IMR-90 (cell line): ENCODE measurements at regions not wholly inside any gene's neighbourhood (a gene's known extent, or its start where the extent isn't known, plus 50 kb on each side); places are given as distances from the start of the nearest gene placed in this dataset.

ENCODE experiments used
- ATAC-seq: fragments of 200-7000 bp; cut with Tn5 transposase; 2 replicates; pipeline ENCODE4 v1.9.1; 2020; ENCODE audit warnings: low read depth, mild to moderate bottlenecking, moderate library complexity
- BruUV-seq: library from RNA; stranded (reverse); fragments of 400-500 nt; replicated peaks from 2 replicates; lab custom pipeline; 2021; lab: Mats Ljungman, UMichigan
- CTCF ChIA-PET: fragments of 300-600 bp; formaldehyde crosslinking; extraction: SDS; loops from one replicate; lab custom pipeline; 2021; ENCODE audit warnings: antibody characterized with exemption; lab: Yijun Ruan, JAX
- POLR2A ChIA-PET: fragments of 300-600 bp; sonication (Branson Sonifier 250); formaldehyde crosslinking; loops from one replicate; lab custom pipeline; 2022; ENCODE audit warnings: antibody characterized with exemption; ENCODE audit not compliant: unreplicated experiment; lab: Charles Lee
- DNase-seq: peaks from one replicate; pipeline ENCODE4 v3.0.0; 2013
- H2AFZ ChIP-seq: replicated peaks from 2 replicates; pipeline ENCODE3; 2013; ENCODE audit warnings: low read length, mild to moderate bottlenecking; ENCODE audit not compliant: poor library complexity
- H2AK5ac ChIP-seq: 2 replicates; pipeline ENCODE4 v1.6.1; 2013; ENCODE audit warnings: low read depth, low read length, inconsistent platforms
- H2AK9ac ChIP-seq: replicated peaks from 2 replicates; pipeline ENCODE3; 2013; ENCODE audit warnings: mild to moderate bottlenecking, low read depth, low read length, moderate library complexity; ENCODE audit not compliant: poor library complexity
- H2BK120ac ChIP-seq: 2 replicates; pipeline ENCODE4 v1.6.1; 2013; ENCODE audit warnings: low read depth, low read length, inconsistent platforms
- H2BK15ac ChIP-seq: 3 replicates; pipeline ENCODE4 v1.6.1; 2013; ENCODE audit warnings: low read depth, low read length, inconsistent platforms
- H2BK20ac ChIP-seq: 2 replicates; pipeline ENCODE4 v1.6.1; 2013; ENCODE audit warnings: low read depth, mild to moderate bottlenecking, inconsistent platforms, low read length, moderate library complexity
- H2BK5ac ChIP-seq: 2 replicates; pipeline ENCODE4 v1.6.1; 2013; ENCODE audit warnings: mild to moderate bottlenecking, low read depth, low read length, inconsistent platforms; ENCODE audit not compliant: poor library complexity, severe bottlenecking
- H3K14ac ChIP-seq: replicated peaks from 2 replicates; pipeline ENCODE4 v1.6.1; 2013; ENCODE audit warnings: low read depth, low read length, inconsistent platforms
- H3K18ac ChIP-seq: 2 replicates; pipeline ENCODE4 v1.6.1; 2013; ENCODE audit warnings: low read depth, low read length, control low read depth
- H3K23ac ChIP-seq: 2 replicates; pipeline ENCODE4 v1.6.1; 2013; ENCODE audit warnings: low read depth, low read length, inconsistent platforms
- H3K27ac ChIP-seq: 2 replicates; pipeline ENCODE4 v1.5.1; 2013; ENCODE audit warnings: mild to moderate bottlenecking, control low read depth, low read length; ENCODE audit not compliant: insufficient read depth
- H3K27me3 ChIP-seq: 2 replicates; pipeline ENCODE4 v1.6.1; 2013; ENCODE audit warnings: low read length; ENCODE audit not compliant: control insufficient read depth, insufficient read depth
- H3K36me3 ChIP-seq: 2 replicates; pipeline ENCODE4 v1.6.1; 2013; ENCODE audit warnings: low read length, mixed read lengths; ENCODE audit not compliant: control insufficient read depth, insufficient read depth
- H3K4ac ChIP-seq: 2 replicates; pipeline ENCODE4 v1.6.1; 2013; ENCODE audit warnings: low read depth, low read length, inconsistent platforms
- H3K4me1 ChIP-seq: 2 replicates; pipeline ENCODE4 v1.6.1; 2013; ENCODE audit warnings: low read length, mixed read lengths; ENCODE audit not compliant: control insufficient read depth, insufficient read depth
- H3K4me2 ChIP-seq: 2 replicates; pipeline ENCODE4 v1.6.1; 2013; ENCODE audit warnings: low read depth, mild to moderate bottlenecking, control low read depth, low read length, moderate library complexity
- H3K4me3 ChIP-seq: 2 replicates; pipeline ENCODE4 v1.5.1; 2013; ENCODE audit warnings: low read depth, mild to moderate bottlenecking, control low read depth, low read length, moderate library complexity; ENCODE audit not compliant: insufficient read depth
- H3K56ac ChIP-seq: 2 replicates; pipeline ENCODE4 v1.6.1; 2013; ENCODE audit warnings: low read length, inconsistent platforms; ENCODE audit not compliant: insufficient read depth; ENCODE audit errors: extremely low read depth
- H3K79me1 ChIP-seq, 2 experiments: 2 replicates each; pipeline ENCODE4 v1.6.1; 2013; ENCODE audit warnings: low read length in 2 of 2, inconsistent platforms in 1 of 2, low read depth in 1 of 2
- H3K9ac ChIP-seq: 2 replicates; pipeline ENCODE4 v1.6.1; 2013; ENCODE audit warnings: low read depth, low read length, control low read depth
- H3K9me1 ChIP-seq: 2 replicates; pipeline ENCODE4 v1.6.1; 2013; ENCODE audit warnings: low read length, inconsistent platforms; ENCODE audit not compliant: insufficient read depth
- H3K9me3 ChIP-seq: 2 replicates; pipeline ENCODE4 v1.6.1; 2013; ENCODE audit warnings: low read length; ENCODE audit not compliant: control insufficient read depth, insufficient read depth
- H4K20me1 ChIP-seq: 2 replicates; pipeline ENCODE4 v1.6.1; 2013; ENCODE audit warnings: low read length, inconsistent platforms; ENCODE audit not compliant: insufficient read depth
- H4K5ac ChIP-seq: 2 replicates; pipeline ENCODE4 v1.6.1; 2013; ENCODE audit warnings: mild to moderate bottlenecking, low read depth, low read length, control low read depth
- H4K8ac ChIP-seq, 2 experiments: 2 replicates each; pipeline ENCODE4 v1.6.1; 2013; ENCODE audit warnings: low read depth in 2 of 2, low read length in 2 of 2, control low read depth in 1 of 2, inconsistent platforms in 1 of 2
- H4K91ac ChIP-seq: 2 replicates; pipeline ENCODE4 v1.6.1; 2013; ENCODE audit warnings: low read depth, low read length, inconsistent platforms; ENCODE audit not compliant: insufficient read depth
- ELK1 ChIP-seq: fragments of 150-350 bp; IDR thresholded peaks from 2 replicates; pipeline ENCODE4 v1.6.1; 2016; ENCODE audit warnings: low read depth, mild to moderate bottlenecking, low read length, moderate library complexity, borderline replicate concordance
- FOS ChIP-seq: fragments of 150-350 bp; IDR thresholded peaks from 2 replicates; pipeline ENCODE4 v1.6.1; 2016; ENCODE audit warnings: low read depth, low read length
- POLR2A ChIP-seq: IDR thresholded peaks from 2 replicates; pipeline ENCODE4 v1.6.1; 2012; ENCODE audit warnings: mild to moderate bottlenecking, low read depth, low read length
- SMC3 ChIP-seq: fragments of 150-350 bp; IDR thresholded peaks from 2 replicates; pipeline ENCODE4 v1.6.1; 2016; ENCODE audit warnings: low read depth, mild to moderate bottlenecking, antibody characterized with exemption, low read length, moderate library complexity
- USF2 ChIP-seq: fragments of 150-350 bp; IDR thresholded peaks from 2 replicates; pipeline ENCODE4 v1.6.1; 2017; ENCODE audit warnings: mild to moderate bottlenecking, antibody characterized with exemption, low read length, low read depth
- WGBS, 2 experiments: methylation state at CpG; one replicate each; pipeline versions ENCODE4 v1.1.5 to v1.1.7; 2013; ENCODE audit warnings: missing lambda C conversion rate in 2 of 2; ENCODE audit not compliant: insufficient read length in 1 of 2; ENCODE audit errors: extremely low coverage in 2 of 2; 5-methylcytosine and 5-hydroxymethylcytosine counted together
- dilution Hi-C: fragments of 300-500 bp; cut with HindIII; formaldehyde crosslinking; loops from one replicate; pipeline ENCODE4 v1.14.3; 2018; ENCODE audit warnings: low sequenced_read_pairs; ENCODE audit not compliant: unreplicated experiment
- in situ Hi-C: fragments of 300-500 bp; cut with MboI; formaldehyde crosslinking; loops from 3 replicates; pipeline ENCODE4 v1.14.3; 2019; ENCODE audit warnings: low sequenced_read_pairs, inconsistent platforms, mixed read lengths
- intact Hi-C: fragments of 100-400 bp; cut with micrococcal nuclease; formaldehyde crosslinking; loops from 2 replicates; pipeline ENCODE4 v1.10.0; 2022

- H3K9me3 ChIP-seq: no peaks in the 10 kb centered on the region
- BruUV-seq: no TSS peak
- no peak overlapping the region for H2AK9ac ChIP-seq
- in situ Hi-C loops: no loop called here
- H2BK15ac ChIP-seq: no peak overlapping the region
- no peak overlapping the region for H3K56ac ChIP-seq
- intact Hi-C loops: no loop called here
- no peak overlapping the region for H2BK120ac ChIP-seq
- dilution Hi-C loops: no loop called here
- no peak overlapping the region for H2AK5ac ChIP-seq
- H3K9ac ChIP-seq: no peak overlapping the region
- H4K91ac ChIP-seq: no peak overlapping the region
- no peak for TF ChIP-seq USF2
- TF ChIP-seq ELK1: no peak
- TF ChIP-seq SMC3: no peak
- TF ChIP-seq FOS: no peak
- no peak for TF ChIP-seq POLR2A
- no CpG with 5 or more reads among the region's 3 CpGs for whole genome bisulfite sequencing, 2 experiments
- no peak overlapping the region for H4K8ac ChIP-seq
- no peaks in the 10 kb centered on the region for H4K20me1 ChIP-seq
- CTCF ChIA-PET: no interaction called here
- POLR2A ChIA-PET: no interaction called here
- H3K4me1 ChIP-seq: no peaks in the 10 kb centered on the region
- no peak overlapping the region for H3K27ac ChIP-seq
- H3K9me1 ChIP-seq: no peaks in the 10 kb centered on the region
- H2AFZ ChIP-seq: no peak overlapping the region
- no peak overlapping the region for H3K4me3 ChIP-seq
- no peak overlapping the region for H3K14ac ChIP-seq
- H3K18ac ChIP-seq: no peak overlapping the region
- no peak overlapping the region for H2BK5ac ChIP-seq
- H3K36me3 ChIP-seq: no peaks in the 10 kb centered on the region
- H3K4ac ChIP-seq: no peak overlapping the region
- no peak overlapping the region for H3K23ac ChIP-seq
- no peak overlapping the region for H4K5ac ChIP-seq
- H3K4me2 ChIP-seq: no peak overlapping the region
- no peaks in the 10 kb centered on the region for H3K79me1 ChIP-seq
- H3K27me3 ChIP-seq: no peaks in the 10 kb centered on the region
- ATAC-seq (no peak), DNase-seq (no peak)
- no peak overlapping the region for H2BK20ac ChIP-seq
Measured at GRCh38 chr11:116371146-116371545, 401.6 kb downstream of the BUD13 start.
